HG03135 (cell line): ENCODE measurements at regions not wholly inside any gene's neighbourhood (a gene's known extent, or its start where the extent isn't known, plus 50 kb on each side); places are given as distances from the start of the nearest gene placed in this dataset.

Experiments used
- ATAC-seq: cut with Tn5 transposase; IDR thresholded peaks from one replicate; pipeline ENCODE4 v1.9.1; 2021; ENCODE audit warnings: mild to moderate bottlenecking, moderate library complexity; ENCODE audit not compliant: unreplicated experiment

- no peak for ATAC-seq
These were observed 55.7 kb upstream of the OR5AN1 start for GRCh38 chr11:59302991-59303390.

- ATAC-seq = no peak
These were observed 63.3 kb upstream of the OR5AN1 start for GRCh38 chr11:59295435-59295834.

DNA sequence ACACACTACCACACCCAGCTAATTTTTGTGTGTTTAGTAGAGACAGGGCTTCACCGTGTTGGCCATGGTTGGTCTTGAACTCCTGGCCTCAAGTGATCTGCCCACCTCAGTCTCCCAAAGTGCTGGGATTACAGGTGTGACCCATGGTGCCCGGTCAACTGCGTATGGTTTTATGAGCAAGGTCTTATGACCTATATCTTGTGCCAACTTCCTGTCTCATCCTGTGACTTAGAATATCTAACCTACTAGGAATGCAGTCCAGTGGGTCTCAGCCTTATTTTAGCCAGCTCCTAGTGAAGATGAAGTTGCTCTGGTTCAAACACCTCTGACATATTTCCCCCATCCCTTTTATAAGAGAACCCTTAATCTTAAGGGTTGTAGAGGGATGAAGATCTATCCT is 66.1 kb upstream of the OR5AN1 start:
- ATAC-seq = no peak

- no peak for ATAC-seq
These were observed 67.5 kb upstream of the OR5AN1 start for GRCh38 chr11:59291228-59291627.

GRCh38 chr11:59289356-59290181 is 69.1 kb upstream of the OR5AN1 start:
- ATAC-seq = no peak

DNA sequence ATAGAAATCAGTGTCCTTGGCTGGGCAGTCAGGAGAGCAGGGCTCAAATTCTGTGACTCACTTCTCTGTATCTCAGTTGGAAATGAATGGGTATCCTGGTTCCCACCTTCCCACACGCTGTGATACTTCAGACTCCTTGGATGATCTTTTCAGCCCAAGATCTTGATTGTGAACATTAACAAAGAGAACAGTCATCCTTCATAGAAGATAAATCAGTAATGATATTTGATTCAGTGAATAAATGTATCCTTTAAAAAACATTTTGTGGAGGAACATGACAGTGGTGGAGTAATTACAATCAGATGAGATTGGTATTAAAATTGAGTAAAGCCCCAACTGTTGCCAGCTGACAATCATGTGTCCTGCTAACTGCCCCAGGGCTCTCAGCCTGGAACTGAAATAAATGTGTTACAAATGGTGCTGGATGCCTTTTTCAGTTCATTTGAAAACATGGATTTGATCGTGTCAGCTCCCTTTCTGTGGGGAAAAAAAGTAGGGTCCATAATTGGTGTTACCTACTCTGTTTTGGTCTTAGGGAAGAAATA is 72.9 kb upstream of the OR5AN1 start:
- ATAC-seq = no peak

DNA sequence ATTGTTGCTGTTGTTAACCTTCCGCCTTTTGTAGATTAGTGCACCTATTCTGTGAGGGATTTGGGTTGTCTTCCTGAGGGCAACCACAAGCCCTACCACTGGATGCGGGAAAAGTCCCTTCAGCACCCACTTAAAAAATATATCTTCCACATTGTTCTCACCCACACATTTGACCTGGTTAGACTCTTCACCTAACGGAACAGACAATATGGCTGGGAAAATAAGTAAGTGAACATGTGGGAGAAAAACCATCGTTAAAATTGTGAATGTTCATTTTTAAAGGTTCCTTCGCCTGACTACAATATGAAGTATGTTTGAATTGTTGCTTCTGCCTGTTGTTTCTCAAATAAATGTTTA is 72.0 kb upstream of the MPEG1 start:
- ATAC-seq = no peak

DNA sequence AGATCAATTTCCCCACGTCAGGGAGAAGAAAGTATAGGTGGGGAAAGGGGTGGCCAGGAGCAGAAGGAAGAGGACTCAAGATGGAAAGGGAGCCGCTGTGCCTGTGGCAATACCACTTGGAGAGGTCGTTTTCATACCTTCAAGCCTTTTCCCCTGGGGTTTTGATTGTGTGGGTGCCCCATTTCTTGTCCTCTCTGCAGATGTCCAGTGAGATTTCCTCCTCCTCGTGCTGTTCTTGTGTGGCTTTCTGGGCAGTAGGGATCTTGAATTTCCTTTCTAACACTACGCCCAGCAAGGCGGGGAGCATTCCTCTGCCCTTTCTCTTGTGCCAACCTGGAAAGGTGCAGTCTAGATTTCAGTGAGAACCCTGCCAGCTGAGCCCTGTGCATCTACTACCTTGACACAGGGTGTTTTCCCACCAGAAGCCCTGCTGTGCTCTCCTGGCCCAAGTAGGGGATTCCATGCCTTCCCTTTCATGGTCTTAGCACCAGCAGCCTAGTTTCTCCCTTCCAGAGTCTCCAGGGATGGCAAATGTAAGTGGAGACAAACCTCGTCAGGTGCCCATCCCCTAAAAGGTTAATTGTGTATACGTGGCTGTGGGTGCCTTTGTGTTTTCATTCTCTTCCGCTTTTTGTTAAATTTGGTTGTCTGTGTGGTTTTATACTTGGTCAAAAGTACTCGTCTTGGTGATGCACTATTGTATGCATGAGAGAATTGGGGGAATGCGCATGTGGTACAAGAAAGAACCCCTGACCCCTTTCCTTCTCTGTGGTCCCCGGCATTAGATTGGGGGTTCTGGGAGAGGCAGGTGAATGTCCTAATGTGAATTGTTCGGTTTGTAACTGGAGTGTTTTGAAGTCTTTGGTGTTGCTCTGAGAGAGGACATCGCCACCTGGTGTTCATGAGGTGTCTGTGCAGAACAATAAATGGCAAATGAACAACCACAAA is 71.4 kb upstream of the MPEG1 start:
- ATAC-seq = peak; percentile 80

DNA sequence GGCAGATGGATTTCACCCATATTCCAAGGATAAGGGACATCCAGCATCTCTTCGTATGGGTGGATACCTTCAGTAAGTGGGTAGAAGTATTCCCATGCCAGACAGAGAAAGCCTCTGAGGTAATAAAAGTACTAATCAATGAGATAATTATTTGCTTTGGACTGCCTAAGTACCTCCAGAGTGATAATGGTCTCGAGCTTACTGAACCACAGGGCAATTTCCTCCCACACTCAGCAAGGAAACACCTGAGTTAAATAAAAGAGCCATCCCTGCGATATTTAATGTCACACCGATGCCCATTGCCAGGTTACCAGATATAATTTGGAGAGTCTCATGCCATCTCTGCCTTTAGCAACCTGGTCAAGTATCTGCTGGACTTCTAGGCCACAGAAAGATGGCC is 70.6 kb upstream of the MPEG1 start:
- no peak for ATAC-seq

- no peak for ATAC-seq
These were observed 68.5 kb upstream of the MPEG1 start for GRCh38 chr11:59281177-59281576.

DNA sequence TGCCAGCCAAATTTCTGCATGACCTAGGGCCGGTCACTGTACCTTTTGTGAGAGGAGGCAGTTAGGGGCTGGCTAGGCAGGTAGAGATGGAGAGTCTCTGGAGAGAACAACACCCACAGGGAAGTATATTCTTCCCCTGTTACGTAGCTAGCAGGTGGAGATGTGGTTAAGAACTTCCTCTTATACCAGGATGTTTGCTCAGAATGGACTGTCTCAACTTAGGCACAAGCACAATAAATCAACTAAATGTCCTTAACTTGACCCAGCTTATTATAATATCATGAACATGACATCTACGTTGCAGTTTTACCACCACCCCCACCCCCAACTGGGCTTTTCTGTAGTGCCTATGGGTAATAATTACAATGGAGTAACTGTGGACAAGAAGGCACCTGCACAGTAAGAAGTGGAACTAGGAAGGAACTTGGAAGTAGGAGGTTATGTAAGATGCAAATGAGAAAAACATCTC is 60.7 kb upstream of the MPEG1 start:
- peak; percentile 88 for ATAC-seq

DNA sequence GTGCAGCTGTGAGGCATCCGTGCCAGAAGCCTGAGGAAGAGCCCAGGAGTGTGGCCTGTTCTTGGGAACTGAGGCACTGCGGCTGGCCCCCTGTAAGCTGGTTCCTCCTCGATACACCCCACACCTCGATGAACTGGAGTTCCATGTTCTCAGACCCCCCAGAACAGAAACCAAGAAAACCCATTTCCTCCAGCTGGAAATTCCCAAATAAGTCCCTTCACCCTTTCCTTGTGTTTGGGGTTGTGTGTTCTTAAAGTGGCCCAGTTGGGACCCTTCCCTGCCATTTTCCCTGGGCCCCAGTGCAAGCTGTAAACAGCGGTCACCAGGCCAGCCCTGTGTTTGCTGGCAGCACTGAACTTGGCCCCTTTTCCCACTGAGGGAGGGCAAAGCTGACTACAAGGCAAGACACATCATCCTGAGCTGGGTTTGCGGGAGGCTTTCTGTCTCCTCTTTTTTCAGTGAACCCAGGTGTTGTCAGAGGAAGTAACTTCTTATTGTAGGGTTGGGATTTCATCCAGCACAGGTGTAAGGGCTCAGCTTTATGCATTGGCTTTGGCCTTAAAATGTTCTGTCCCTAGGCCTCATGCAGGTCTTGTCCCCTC is 60.1 kb upstream of the MPEG1 start:
- peak; percentile 5 for ATAC-seq

- ATAC-seq = no peak
These were observed 59.1 kb upstream of the MPEG1 start for GRCh38 chr11:59271811-59272327.

DNA sequence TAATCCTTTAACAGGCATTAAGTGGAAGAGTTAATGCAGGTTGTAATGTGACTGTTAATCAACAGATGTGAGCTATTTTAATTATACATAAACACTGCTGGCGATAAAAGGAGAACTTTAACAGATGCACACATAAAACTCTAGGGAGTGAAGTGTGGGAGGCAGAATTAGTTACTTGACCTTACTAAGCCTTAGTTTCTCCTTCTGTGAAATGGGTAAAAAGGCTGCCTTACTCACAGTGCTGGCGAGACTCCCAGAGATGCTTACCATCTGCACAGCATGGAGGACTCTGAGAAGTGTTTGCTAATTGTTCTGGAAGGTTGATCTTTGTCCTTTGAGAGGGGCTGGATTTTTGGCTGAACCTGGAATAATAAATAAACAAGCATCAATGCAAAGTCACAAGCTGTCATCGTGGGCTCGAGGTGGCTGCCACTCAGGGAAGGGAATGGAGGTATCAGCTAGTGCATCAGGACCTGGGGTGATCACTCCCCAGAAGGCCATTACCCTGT is 58.6 kb upstream of the MPEG1 start:
- no peak for ATAC-seq

DNA sequence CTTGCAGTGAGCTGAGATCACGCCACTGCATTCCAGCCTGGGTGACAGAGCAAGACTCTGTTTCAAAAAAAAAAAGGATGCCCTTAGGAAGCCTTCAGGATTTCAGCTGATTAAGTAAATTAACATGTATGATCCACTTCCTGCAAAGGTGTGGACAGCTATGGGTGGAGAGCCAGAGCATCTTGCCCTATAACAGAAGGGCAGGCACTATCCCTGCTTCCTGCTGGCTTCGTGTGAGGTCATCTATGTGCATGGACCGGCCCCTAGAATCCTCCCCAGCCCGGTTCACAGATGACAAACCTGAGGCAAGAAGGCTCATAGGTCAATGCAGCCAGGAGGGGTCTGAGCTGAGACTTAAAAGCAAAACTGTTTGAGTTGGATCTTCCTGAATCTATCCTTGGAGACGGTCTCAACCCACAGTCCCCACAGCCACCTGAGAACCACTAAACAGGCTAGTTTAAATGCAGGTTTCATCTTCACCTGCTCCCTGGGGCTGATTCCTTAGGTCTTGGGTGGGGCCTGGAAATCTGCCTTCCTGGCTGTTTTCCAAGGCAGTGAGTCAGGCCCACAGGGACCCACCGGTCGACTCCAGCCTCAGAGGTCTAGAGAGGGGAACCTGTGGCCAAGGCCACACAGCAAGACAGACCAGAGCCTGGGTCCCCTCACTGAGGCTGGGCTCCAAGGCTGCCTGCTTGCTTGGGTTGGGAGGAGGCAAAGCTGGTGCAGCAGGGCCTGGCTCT is 55.2 kb upstream of the MPEG1 start:
- no peak for ATAC-seq

GRCh38 chr11:59267196-59267595 is 54.5 kb upstream of the MPEG1 start:
- ATAC-seq = peak; percentile 71

DNA sequence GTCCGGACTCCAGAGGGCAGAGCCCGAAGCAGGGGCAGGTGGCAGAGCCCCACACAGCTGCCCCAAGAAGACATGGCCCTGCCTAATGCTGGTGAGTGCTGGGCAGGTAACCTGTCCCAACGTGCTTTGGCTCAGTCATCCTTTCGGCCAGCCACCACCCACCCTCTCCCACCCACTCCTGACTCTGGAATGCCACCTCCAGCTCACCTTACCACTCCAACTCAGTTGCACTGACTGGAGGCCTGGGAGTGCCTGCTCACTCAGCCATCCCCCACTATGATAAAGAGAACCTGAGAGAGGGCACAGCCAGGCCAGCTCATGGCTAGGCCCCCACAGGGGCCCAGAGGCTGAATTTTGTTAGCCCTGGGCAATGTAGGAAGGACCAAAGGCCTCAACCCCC is 53.8 kb upstream of the MPEG1 start:
- ATAC-seq = no peak

DNA sequence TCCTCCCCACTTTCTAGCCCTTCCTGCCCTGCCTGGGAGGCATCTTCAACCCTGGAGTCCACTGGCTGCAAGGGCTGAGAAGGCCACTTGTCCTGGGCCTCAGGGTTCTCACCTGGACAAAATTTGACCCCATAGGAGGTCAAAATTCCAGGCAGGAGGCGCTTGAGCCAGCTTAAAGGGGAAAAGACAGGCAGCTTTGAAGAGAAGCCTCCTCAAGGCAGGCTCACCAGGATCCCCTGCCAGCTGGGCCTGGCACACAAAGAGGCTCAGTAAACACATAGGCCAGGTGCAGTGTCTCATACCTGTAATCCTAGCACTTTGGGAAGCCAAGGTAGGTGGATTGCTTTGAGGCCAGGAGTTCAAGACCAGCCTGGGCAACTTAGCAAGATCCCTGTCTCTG is 53.0 kb upstream of the MPEG1 start:
- ATAC-seq = no peak

- ATAC-seq = no peak
These were observed 52.0 kb upstream of the MPEG1 start for GRCh38 chr11:59264736-59265135.
